GM19395 (cell line): ENCODE measurements at regions not wholly inside any gene's neighbourhood (a gene's known extent, or its start where the extent isn't known, plus 50 kb on each side); places are given as distances from the start of the nearest gene placed in this dataset.

Experiments
- ATAC-seq: cut with Tn5 transposase; IDR thresholded peaks from one replicate; pipeline ENCODE4 v1.9.1; 2021; ENCODE audit warnings: mild to moderate bottlenecking, moderate library complexity; ENCODE audit not compliant: unreplicated experiment

GRCh38 chr6:84526631-84527030 is 237.8 kb downstream of the TBX18 start:
- no peak for ATAC-seq

GRCh38 chr6:84525907-84526306 is 238.5 kb downstream of the TBX18 start:
- ATAC-seq: no peak

- no peak for ATAC-seq
Observed at GRCh38 chr6:84524636-84525035, 239.8 kb downstream of the TBX18 start.

GRCh38 chr6:84522135-84522549 is 242.3 kb downstream of the TBX18 start:
- ATAC-seq: no peak

GRCh38 chr6:84521511-84521910 is 242.9 kb downstream of the TBX18 start:
- no peak for ATAC-seq

- ATAC-seq: no peak
Observed at GRCh38 chr6:84517741-84518530, 246.5 kb downstream of the TBX18 start.

- no peak for ATAC-seq
Observed at GRCh38 chr6:84516154-84516553, 248.2 kb downstream of the TBX18 start.

- no peak for ATAC-seq
Observed at GRCh38 chr6:84515067-84515466, 249.3 kb downstream of the TBX18 start.

- ATAC-seq: no peak
Observed at GRCh38 chr6:84514089-84514971, 250.1 kb downstream of the TBX18 start.

GRCh38 chr6:84512391-84512790 is 252.0 kb downstream of the TBX18 start:
- no peak for ATAC-seq

- ATAC-seq: no peak
Observed at GRCh38 chr6:84511929-84512328, 252.5 kb downstream of the TBX18 start.

- ATAC-seq: no peak
Observed at GRCh38 chr6:84508981-84509380, 255.4 kb downstream of the TBX18 start.

- ATAC-seq: no peak
Observed at GRCh38 chr6:84508334-84508733, 256.1 kb downstream of the TBX18 start.

GRCh38 chr6:84504025-84504424 is 260.4 kb downstream of the TBX18 start:
- no peak for ATAC-seq

- ATAC-seq: no peak
Observed at GRCh38 chr6:84501315-84501714, 263.1 kb downstream of the TBX18 start.

GRCh38 chr6:84500726-84501125 is 263.7 kb downstream of the TBX18 start:
- no peak for ATAC-seq

GRCh38 chr6:84498905-84499304 is 265.5 kb downstream of the TBX18 start:
- ATAC-seq: no peak

GRCh38 chr6:84492241-84493165 is 265.1 kb upstream of the CEP162 start:
- ATAC-seq: no peak

GRCh38 chr6:84489598-84489997 is 262.2 kb upstream of the CEP162 start:
- ATAC-seq: no peak

- no peak for ATAC-seq
Observed at GRCh38 chr6:84486526-84486925, 259.1 kb upstream of the CEP162 start.

- no peak for ATAC-seq
Observed at GRCh38 chr6:84469144-84469543, 241.7 kb upstream of the CEP162 start.
